ENCODE measurements at regions not wholly inside any gene's neighbourhood (a gene's known extent, or its start where the extent isn't known, plus 50 kb on each side); places are given as distances from the start of the nearest gene placed in this dataset.

DNA sequence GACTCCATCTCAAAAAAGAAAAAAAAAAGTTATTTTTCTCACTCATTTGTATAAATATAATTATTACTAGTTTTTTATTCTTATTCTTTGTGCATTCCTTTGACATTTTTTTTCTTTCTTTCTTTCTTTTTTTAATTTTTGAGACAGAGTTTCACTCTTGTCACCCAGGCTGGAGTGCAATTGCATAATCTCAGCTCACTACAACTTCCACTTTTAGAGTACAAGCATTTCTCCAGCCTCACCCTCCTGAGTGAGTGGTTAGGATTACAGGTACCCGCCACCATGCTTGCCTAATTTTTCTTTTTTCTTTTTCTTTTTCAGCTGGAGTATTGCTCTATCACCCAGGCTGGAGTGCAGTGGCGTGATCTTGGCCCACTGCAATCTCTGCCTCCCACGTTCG is 51.4 kb upstream of the JARID2 start:
- no peak for DNase-seq

Measured in NCI-H526 (cell line).